NT2/D1 (cell line): ENCODE measurements at regions not wholly inside any gene's neighbourhood (a gene's known extent, or its start where the extent isn't known, plus 50 kb on each side); places are given as distances from the start of the nearest gene placed in this dataset.

Experiments
- YY1 ChIP-seq: IDR thresholded peaks from 2 replicates; pipeline ENCODE4 v1.6.1; 2011; ENCODE audit not compliant: insufficient read length, insufficient read depth
- ZNF274 ChIP-seq: IDR thresholded peaks from 2 replicates; pipeline ENCODE4 v1.6.1; 2011; ENCODE audit warnings: mild to moderate bottlenecking, low read depth, low read length

- TF ChIP-seq ZNF274 (no peak), YY1 (no peak)
Measured at GRCh38 chr2:52097071-52097470, 1065.1 kb upstream of the NRXN1 start.
